ENCODE measurements at regions not wholly inside any gene's neighbourhood (a gene's known extent, or its start where the extent isn't known, plus 50 kb on each side); places are given as distances from the start of the nearest gene placed in this dataset.
"Not testable (repeated sequence)": the region's sequence is repeated elsewhere in the genome, so short reads cannot be mapped to it uniquely, and the experiment has no call there.

DNA sequence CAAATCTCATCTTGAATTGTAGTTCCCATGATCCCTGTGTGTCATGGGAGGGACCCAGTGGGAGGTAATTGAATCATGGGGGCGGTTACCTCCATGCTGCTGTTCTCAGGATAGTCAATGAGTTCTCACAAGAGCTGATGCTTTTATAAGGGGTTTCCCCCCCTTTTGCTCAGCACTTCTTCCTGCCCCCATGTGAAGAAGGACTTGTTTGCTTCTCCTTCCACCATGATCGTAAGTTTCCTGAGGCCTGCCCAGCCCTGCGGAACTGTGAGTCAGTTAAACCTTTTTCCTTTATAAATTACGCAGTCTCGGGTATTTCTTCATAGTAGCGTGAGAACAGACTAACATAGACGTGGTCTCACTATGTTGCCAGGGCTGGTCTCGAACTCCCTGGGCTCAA is 56.1 kb upstream of the EIF5 start:
- Histone ChIP-seq H3K9me3 (ENCODE audit: insufficient read depth, low read depth, low read length) (no peaks in the 10 kb centered on the region), H3K4me3 (ENCODE audit: low read length) (no peak overlapping the region), H3K27me3 (ENCODE audit: insufficient read depth, low read length) (peaks cover 75% of the 10 kb centered on the region), H3K9ac (ENCODE audit: low read depth, low read length) (no peak overlapping the region), H3K4me1 (ENCODE audit: insufficient read depth, low read length) (no peaks in the 10 kb centered on the region; the same call in 1 of the 2 replicates), H3K36me3 (ENCODE audit: insufficient read depth, low read depth, low read length) (no peaks in the 10 kb centered on the region), H3K27ac (ENCODE audit: low read length) (no peak overlapping the region)

DNA sequence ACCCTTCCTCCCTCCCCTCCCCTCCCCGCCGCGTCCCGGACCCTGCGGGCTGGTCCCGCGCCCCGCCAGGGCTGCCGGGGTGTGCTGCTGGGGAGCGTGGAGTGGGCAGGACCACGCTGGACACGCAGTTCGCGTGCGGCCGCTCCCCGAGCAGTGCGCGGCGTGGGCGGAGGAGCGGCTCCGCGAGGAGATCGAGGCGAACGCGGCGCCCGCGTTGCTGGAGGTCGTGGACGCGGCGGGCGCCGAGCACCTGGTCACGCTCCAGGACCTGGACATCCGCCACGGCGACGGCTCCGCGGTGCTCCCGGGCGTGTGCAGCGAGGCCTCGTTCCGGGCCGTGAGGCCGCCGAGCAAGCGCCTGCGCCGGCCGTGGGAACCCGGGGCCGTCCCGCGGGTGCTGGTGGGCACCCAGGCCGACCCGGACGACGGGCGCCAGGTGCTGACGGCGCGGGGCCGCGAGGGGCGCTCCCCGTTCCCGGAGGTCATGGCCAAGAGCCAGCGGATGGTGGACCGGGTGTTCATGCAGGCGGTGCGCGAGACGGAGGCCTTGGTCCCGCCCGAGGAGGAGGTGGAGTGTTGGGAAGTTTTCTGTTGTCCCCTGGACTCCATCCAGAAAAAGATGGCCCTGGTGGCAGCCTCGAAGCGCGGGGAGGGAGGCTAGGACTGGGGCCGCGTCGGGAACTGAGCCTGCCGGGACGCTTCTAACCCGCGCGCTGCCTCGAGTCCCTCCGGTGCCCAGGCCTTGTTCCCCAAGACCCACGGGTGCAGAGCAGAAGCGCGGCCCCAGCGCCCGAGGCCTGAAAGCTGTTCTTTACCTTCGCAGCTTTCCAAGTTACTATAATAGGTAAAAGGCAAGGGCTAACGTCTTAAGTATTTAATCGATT is 54.7 kb upstream of the EIF5 start:
- H3K4me1 ChIP-seq (ENCODE audit: insufficient read depth, low read length): peaks cover 8% of the 10 kb centered on the region; the same call in 1 of the 2 replicates
- H3K4me3 ChIP-seq (ENCODE audit: low read length): peak overlapping the region; percentile 56; the same call in 1 of the 2 replicates
- peaks cover 61% of the 10 kb centered on the region for H3K27me3 ChIP-seq (ENCODE audit: insufficient read depth, low read length)
- H3K9ac ChIP-seq (ENCODE audit: low read depth, low read length): no peak overlapping the region
- no peaks in the 10 kb centered on the region for H3K9me3 ChIP-seq (ENCODE audit: insufficient read depth, low read depth, low read length)
- no peaks in the 10 kb centered on the region for H3K36me3 ChIP-seq (ENCODE audit: insufficient read depth, low read depth, low read length)
- no peak overlapping the region for H3K27ac ChIP-seq (ENCODE audit: low read length)

DNA sequence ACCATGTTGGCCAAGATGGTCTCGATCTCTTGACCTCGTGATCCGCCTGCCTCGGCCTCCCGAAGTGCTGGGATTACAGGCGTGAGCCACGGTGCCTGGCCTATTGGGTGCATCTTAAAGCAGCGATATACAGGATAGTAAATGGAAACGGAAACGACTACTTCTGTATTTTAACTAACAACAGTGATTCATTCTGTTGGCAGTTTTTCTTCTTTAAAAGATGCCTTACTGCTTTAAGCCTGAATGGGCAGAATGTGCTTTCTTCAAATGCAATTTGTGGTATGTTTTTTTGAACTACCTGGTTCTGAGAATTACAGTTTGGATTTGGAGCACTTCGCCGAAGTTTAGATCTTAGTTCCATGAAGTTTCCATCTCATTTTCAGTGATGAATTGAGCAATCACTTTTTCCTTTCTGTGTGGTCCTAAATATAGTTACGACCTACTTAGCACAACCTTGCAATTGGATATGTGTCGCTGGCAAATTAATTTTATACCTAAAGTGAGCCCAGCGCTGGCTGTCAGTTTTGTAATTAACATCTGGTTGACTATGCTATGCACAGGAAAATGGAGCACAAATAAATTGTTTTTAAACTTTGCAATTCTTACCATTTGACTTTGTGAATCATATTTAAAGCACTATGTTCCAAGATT is 53.6 kb upstream of the EIF5 start:
- Histone ChIP-seq H3K27me3 (ENCODE audit: insufficient read depth, low read length) (peaks cover 51% of the 10 kb centered on the region), H3K27ac (ENCODE audit: low read length) (no peak overlapping the region), H3K4me1 (ENCODE audit: insufficient read depth, low read length) (peaks cover 16% of the 10 kb centered on the region), H3K36me3 (ENCODE audit: insufficient read depth, low read depth, low read length) (no peaks in the 10 kb centered on the region), H3K9ac (ENCODE audit: low read depth, low read length) (no peak overlapping the region), H3K4me3 (ENCODE audit: low read length) (no peak overlapping the region), H3K9me3 (ENCODE audit: insufficient read depth, low read depth, low read length) (no peaks in the 10 kb centered on the region)

DNA sequence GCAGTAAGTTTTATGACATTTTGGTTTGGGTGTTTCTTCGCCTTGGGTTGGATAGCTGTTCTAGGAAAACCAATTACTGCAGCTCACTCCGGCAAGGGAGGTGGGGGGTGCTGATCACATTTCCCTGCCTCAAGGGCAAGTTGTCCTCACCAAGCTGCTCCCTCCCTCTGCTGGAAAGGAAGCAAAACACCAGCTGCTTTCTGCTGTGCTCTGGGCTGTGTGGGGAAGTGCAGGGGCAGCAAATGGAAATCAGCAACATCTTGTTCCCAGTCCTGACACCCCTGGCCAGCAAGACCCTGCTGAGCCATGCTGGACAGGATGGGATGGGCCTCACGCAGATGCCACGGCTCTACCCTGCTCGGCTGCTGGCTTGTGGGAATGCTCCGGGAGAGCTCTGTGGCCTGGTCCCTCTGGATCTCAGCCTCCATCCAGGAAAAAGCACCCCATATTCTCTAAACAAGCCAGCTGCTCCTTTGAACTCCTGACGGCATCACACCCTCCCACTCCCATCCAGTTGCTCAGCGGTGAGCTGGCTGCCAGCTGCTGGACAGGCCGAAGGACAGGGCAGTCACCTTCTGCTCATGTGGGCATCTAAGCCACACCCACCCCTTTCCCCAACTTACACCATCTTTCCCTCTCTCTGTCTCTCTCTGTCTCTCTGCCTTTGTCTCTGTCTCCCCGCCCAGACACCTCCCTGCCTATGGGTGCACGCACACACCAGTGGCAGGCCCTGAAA is 52.4 kb upstream of the EIF5 start:
- H3K27me3 ChIP-seq (ENCODE audit: insufficient read depth, low read length): peaks cover 39% of the 10 kb centered on the region
- no peak overlapping the region for H3K9ac ChIP-seq (ENCODE audit: low read depth, low read length)
- H3K4me3 ChIP-seq (ENCODE audit: low read length): no peak overlapping the region
- H3K27ac ChIP-seq (ENCODE audit: low read length): no peak overlapping the region
- H3K9me3 ChIP-seq (ENCODE audit: insufficient read depth, low read depth, low read length): no peaks in the 10 kb centered on the region
- no peaks in the 10 kb centered on the region for H3K36me3 ChIP-seq (ENCODE audit: insufficient read depth, low read depth, low read length)
- H3K4me1 ChIP-seq (ENCODE audit: insufficient read depth, low read length): peaks cover 16% of the 10 kb centered on the region

DNA sequence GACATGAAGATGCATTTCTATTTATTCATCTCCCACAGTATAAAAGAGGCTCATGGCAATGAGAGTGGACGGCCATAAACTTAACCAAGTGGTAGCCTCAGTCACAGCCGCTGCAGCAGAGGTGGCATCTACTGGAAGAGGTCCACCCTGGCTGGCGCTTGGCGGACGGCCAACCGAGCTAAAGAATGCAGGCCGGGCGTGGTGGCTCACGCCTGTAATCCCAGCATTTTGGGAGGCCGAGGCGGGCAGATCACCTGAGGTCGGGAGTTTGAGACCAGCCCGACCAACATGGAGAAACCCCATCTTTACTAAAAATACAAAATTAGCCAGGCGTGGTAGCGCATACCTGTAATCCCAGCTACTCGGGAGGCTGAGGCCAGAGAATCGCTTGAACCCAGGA is 51.7 kb upstream of the EIF5 start:
- H3K9ac ChIP-seq (ENCODE audit: low read depth, low read length); H3K9me3 ChIP-seq (ENCODE audit: insufficient read depth, low read depth, low read length): not testable (repeated sequence)
- peaks cover 36% of the 10 kb centered on the region for H3K27me3 ChIP-seq (ENCODE audit: insufficient read depth, low read length)

DNA sequence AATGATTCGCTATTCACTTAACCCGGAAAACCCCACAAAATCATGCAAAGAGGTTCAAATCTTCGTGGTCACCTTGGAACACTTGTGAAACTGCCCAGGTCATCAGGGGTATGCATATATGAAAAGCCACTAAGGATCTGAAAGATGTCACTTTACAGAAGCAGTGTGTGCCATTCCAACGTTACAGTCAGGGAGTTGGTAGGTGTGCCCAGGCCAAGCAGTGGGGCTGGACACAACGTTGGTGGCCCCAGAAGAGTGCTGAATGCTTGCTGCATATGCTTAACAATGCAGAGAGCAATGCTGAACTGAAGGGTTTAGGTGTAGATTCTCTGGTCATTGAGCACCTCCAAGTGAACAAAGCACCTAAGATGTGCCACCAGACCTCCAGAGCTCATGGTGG is 51.1 kb upstream of the EIF5 start:
- H3K9ac ChIP-seq (ENCODE audit: low read depth, low read length): no peak overlapping the region
- no peak overlapping the region for H3K27ac ChIP-seq (ENCODE audit: low read length)
- no peaks in the 10 kb centered on the region for H3K36me3 ChIP-seq (ENCODE audit: insufficient read depth, low read depth, low read length)
- peaks cover 16% of the 10 kb centered on the region for H3K4me1 ChIP-seq (ENCODE audit: insufficient read depth, low read length)
- no peaks in the 10 kb centered on the region for H3K9me3 ChIP-seq (ENCODE audit: insufficient read depth, low read depth, low read length)
- no peak overlapping the region for H3K4me3 ChIP-seq (ENCODE audit: low read length)
- H3K27me3 ChIP-seq (ENCODE audit: insufficient read depth, low read length): peaks cover 29% of the 10 kb centered on the region

More for the DNA sequence above, 51.7 kb upstream of the EIF5 start:
- peaks cover 16% of the 10 kb centered on the region for H3K4me1 ChIP-seq (ENCODE audit: insufficient read depth, low read length)
- not testable (repeated sequence) for H3K36me3 ChIP-seq (ENCODE audit: insufficient read depth, low read depth, low read length); H3K27ac ChIP-seq (ENCODE audit: low read length); H3K4me3 ChIP-seq (ENCODE audit: low read length)

DNA sequence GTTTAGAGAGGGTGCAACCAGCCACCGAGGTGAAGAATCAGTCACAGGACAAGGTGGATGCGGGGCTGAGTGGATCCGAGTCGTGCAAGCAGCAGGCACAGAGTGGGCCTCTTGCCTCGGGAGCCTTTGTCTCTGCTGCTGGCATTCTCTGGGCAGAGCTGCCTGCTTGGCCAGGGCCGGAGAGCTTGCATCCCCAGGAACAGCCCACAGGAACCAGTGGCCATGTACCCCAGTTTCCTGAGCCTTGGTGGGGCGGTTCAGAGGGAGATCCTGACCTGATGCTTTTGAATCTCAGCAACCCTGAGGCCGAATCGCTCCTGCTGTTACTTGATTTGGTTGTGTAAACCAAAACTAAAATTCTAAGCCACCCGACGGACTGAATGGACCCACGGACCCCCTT is 50.1 kb upstream of the EIF5 start:
- Histone ChIP-seq H3K36me3 (ENCODE audit: insufficient read depth, low read depth, low read length) (no peaks in the 10 kb centered on the region), H3K27me3 (ENCODE audit: insufficient read depth, low read length) (peaks cover 20% of the 10 kb centered on the region), H3K4me3 (ENCODE audit: low read length) (no peak overlapping the region), H3K9me3 (ENCODE audit: insufficient read depth, low read depth, low read length) (no peaks in the 10 kb centered on the region; the same call in 1 of the 2 replicates), H3K9ac (ENCODE audit: low read depth, low read length) (0 out of 2 replicates have a peak overlapping the region, but pooled peaks have one; percentile 2), H3K4me1 (ENCODE audit: insufficient read depth, low read length) (peaks cover 16% of the 10 kb centered on the region), H3K27ac (ENCODE audit: low read length) (no peak overlapping the region)

Measured in iPS-20b (cell line).